RWPE2 (cell line): ENCODE measurements at regions not wholly inside any gene's neighbourhood (a gene's known extent, or its start where the extent isn't known, plus 50 kb on each side); places are given as distances from the start of the nearest gene placed in this dataset.

Source experiments
- ATAC-seq: fragments of 200-7000 bp; cut with Tn5 transposase; 3 replicates; pipeline ENCODE4 v1.9.1; 2021; ENCODE audit warnings: low read depth
- DNase-seq: peaks from one replicate; pipeline ENCODE4 v3.0.0-alpha.2; 2020; ENCODE audit warnings: low spot score
- H3K27ac ChIP-seq: fragments of 450-650 bp; 2 replicates; pipeline ENCODE4 v1.5.1; 2017; ENCODE audit warnings: mild to moderate bottlenecking; ENCODE audit not compliant: poor library complexity, severe bottlenecking
- H3K27me3 ChIP-seq: fragments of 250-450 bp; sonication (Bioruptor Pico); 2 replicates; pipeline ENCODE4 v1.5.1; 2021; ENCODE audit warnings: mild to moderate bottlenecking, moderate library complexity; ENCODE audit not compliant: insufficient read depth, poor library complexity, severe bottlenecking
- H3K36me3 ChIP-seq: fragments of 250-450 bp; sonication (Bioruptor Pico); 2 replicates; pipeline ENCODE4 v1.5.1; 2020; ENCODE audit warnings: low read depth, mild to moderate bottlenecking, moderate library complexity
- H3K4me1 ChIP-seq: fragments of 250-450 bp; sonication (Bioruptor Pico); 2 replicates; pipeline ENCODE4 v1.5.1; 2021; ENCODE audit warnings: mild to moderate bottlenecking, moderate library complexity; ENCODE audit not compliant: insufficient read depth, poor library complexity, severe bottlenecking
- H3K4me3 ChIP-seq: fragments of 250-450 bp; sonication (Bioruptor Pico); 2 replicates; pipeline ENCODE4 v1.5.1; 2021; ENCODE audit warnings: mild to moderate bottlenecking, moderate library complexity; ENCODE audit not compliant: severe bottlenecking
- H3K9me3 ChIP-seq: fragments of 250-450 bp; sonication (Bioruptor Pico); 2 replicates; pipeline ENCODE4 v1.5.1; 2021; ENCODE audit warnings: mild to moderate bottlenecking, moderate library complexity; ENCODE audit not compliant: severe bottlenecking
- TF ChIP-seq, protein P1 (sequence below): fragments of 450-650 bp; IDR thresholded peaks from one replicate; pipeline ENCODE4 v1.5.1; 2017; ENCODE audit warnings: mild to moderate bottlenecking, moderate library complexity; ENCODE audit not compliant: poor library complexity, severe bottlenecking

DNA sequence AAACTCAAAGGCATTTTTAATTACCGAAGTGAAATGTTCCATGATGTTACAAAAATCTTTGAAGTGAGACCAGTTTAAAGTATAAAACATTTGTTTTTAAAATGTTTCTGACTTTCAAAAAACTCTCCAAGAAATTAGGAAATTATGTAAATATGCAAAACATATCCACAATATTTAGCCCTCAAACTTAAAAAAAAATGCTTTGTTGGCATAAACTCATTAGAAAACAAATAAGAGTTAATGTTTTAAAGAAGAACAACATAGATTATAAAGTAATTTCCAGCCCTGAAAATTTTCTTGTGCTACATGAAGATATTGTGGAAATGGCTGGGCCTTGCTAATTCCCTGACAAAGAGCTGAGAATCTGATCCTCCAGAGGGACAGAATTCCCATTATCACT is 199.7 kb upstream of the STARD13 start:
- H3K9me3 ChIP-seq: no peaks in the 10 kb centered on the region
- DNase-seq (no peak), ATAC-seq (no peak)
- H3K36me3 ChIP-seq: no peaks in the 10 kb centered on the region
- H3K27me3 ChIP-seq: no peaks in the 10 kb centered on the region
- TF ChIP-seq, protein P1, sequence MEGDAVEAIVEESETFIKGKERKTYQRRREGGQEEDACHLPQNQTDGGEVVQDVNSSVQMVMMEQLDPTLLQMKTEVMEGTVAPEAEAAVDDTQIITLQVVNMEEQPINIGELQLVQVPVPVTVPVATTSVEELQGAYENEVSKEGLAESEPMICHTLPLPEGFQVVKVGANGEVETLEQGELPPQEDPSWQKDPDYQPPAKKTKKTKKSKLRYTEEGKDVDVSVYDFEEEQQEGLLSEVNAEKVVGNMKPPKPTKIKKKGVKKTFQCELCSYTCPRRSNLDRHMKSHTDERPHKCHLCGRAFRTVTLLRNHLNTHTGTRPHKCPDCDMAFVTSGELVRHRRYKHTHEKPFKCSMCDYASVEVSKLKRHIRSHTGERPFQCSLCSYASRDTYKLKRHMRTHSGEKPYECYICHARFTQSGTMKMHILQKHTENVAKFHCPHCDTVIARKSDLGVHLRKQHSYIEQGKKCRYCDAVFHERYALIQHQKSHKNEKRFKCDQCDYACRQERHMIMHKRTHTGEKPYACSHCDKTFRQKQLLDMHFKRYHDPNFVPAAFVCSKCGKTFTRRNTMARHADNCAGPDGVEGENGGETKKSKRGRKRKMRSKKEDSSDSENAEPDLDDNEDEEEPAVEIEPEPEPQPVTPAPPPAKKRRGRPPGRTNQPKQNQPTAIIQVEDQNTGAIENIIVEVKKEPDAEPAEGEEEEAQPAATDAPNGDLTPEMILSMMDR: no peak
- no peak overlapping the region for H3K4me3 ChIP-seq
- peaks cover 3% of the 10 kb centered on the region for H3K4me1 ChIP-seq
- no peak overlapping the region for H3K27ac ChIP-seq

DNA sequence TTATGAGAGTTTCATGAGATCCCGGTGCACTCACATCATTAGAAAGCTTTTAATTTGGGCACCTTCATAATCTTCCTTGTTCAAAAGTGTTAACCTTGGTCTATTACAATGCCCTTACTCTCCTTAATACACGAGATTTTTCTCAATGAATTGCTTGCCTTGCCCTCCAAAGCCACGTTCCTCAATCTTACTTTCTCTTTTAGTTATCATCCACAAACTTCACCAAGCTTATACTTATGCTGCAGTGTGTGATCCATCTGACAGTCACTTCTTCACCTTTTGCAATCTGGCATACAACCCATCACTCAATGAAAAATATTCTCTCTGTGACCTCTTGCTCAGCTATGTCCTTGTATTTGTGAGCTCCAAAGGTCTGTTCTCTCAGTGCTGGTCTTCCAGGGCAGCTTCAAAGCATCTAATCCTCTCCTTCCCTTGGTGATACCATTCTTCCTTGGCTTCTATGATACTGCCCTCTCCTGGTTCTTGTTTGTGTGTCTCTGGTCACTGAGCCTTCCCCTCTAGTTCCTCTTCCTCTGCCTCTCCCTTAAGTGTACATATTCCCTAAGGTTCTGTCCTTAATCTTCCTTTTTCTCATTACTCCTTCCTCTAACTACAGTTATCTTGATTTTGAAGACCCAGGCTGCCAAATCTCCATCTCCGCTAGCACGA is 202.2 kb upstream of the STARD13 start:
- no peak overlapping the region for H3K4me3 ChIP-seq
- H3K4me1 ChIP-seq: peaks cover 3% of the 10 kb centered on the region
- no peaks in the 10 kb centered on the region for H3K9me3 ChIP-seq
- H3K36me3 ChIP-seq: no peaks in the 10 kb centered on the region
- no peaks in the 10 kb centered on the region for H3K27me3 ChIP-seq
- DNase-seq (no peak), ATAC-seq (no peak)
- H3K27ac ChIP-seq: no peak overlapping the region
- TF ChIP-seq, protein P1: no peak

DNA sequence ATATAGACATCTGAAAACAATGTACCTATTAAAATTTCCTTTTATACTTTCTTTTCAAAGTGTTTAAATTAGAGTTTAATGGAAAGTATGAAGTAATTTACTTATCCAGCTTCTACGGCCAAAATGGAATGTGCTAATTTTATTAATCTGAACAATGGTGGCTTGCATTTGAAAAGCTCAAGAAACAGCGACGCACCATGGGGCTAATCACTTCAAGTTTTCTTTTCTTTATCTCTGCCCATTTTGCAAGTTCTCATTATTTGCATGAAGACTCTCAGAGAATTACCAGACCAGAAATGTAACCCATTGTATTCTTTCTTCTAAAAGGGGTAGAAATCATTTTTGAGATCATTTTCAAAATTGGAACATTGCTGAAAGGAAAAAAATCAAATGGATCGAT is 204.0 kb upstream of the STARD13 start:
- DNase-seq (no peak), ATAC-seq (no peak)
- Histone ChIP-seq H3K36me3 (no peaks in the 10 kb centered on the region), H3K4me1 (peaks cover 5% of the 10 kb centered on the region), H3K27ac (no peak overlapping the region), H3K4me3 (no peak overlapping the region), H3K27me3 (no peaks in the 10 kb centered on the region), H3K9me3 (no peaks in the 10 kb centered on the region)
- TF ChIP-seq, protein P1: no peak

DNA sequence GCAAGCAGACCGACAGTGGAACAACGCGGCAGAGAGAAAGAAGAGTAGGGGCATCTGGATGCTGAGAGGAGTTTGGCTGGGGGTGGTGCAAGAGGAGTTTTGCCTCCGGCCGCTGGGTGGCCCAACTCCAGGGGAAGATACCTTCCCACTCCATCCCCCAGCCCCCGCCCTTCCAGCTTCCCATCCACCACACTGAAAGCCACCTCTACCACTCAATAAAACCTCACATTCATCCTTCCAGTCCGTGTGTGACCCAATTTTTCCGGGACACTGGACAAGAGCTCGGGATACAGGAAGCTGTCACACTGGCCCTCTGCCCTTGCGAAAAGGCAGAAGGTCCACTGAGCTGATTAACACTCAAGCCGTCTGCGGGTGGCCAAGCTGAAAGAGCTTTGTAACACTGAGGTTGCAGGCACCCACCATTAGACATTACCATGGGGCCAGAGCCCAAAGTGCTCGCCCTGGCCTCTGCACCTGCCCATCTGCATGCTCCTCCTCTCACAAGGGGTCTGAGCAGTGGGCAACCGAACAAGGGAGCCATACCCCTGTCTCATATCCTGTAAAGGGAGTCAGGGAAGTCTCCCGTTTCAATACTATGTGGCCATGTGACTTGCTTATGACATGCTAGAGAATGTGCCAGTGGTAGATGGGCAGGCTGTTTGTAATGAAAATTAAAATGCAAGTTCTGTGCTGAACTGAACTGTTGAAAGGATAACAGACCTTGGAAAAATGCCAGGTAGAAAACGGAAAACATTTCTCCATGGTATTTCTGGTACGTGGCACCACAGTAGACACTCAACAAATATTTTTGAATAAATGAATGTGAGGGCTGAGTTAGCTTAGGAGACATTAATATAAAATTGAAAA is 205.1 kb upstream of the STARD13 start:
- ATAC-seq (no peak), DNase-seq (no peak)
- Histone ChIP-seq H3K4me3 (no peak overlapping the region), H3K27me3 (no peaks in the 10 kb centered on the region), H3K9me3 (no peaks in the 10 kb centered on the region), H3K4me1 (peaks cover 15% of the 10 kb centered on the region), H3K27ac (no peak overlapping the region), H3K36me3 (no peaks in the 10 kb centered on the region)
- TF ChIP-seq, protein P1: no peak
